Transverse colon (tissue), 4 donors: ENCODE measurements at regions not wholly inside any gene's neighbourhood (a gene's known extent, or its start where the extent isn't known, plus 50 kb on each side); places are given as distances from the start of the nearest gene placed in this dataset.
"Not testable (repeated sequence)": the region's sequence is repeated elsewhere in the genome, so short reads cannot be mapped to it uniquely, and the experiment has no call there.

Source experiments
- DNase-seq: peaks from one replicate; pipeline ENCODE4 v3.0.0-alpha.2; 2019
- H3K27ac ChIP-seq, 4 donors: fragments of 200-600 bp; sonication (generic); 2 replicates each; pipeline ENCODE4 v1.5.1; 2016 to 2018; ENCODE audit warnings: inconsistent platforms in 4 of 4
- H3K27me3 ChIP-seq: fragments of 200-600 bp; sonication (generic); 2 replicates; pipeline ENCODE4 v1.5.1; 2017; ENCODE audit warnings: inconsistent platforms
- H3K36me3 ChIP-seq, 4 donors: fragments of 200-600 bp; sonication (generic); 2 replicates each; pipeline ENCODE4 v1.5.1; 2017 to 2019; ENCODE audit warnings: inconsistent platforms in 4 of 4
- H3K4me1 ChIP-seq, 4 donors: fragments of 200-600 bp; sonication (generic); 2 replicates each; pipeline ENCODE4 v1.5.1; 2017 to 2020; ENCODE audit warnings: inconsistent platforms in 4 of 4
- H3K4me3 ChIP-seq, 4 donors: fragments of 200-600 bp; sonication (generic); 1 replicate in 1 of 4; 2 replicates in 3 of 4; pipeline versions ENCODE4 v1.5.1 to v1.6.1; 2017 to 2019; ENCODE audit warnings: inconsistent platforms in 4 of 4
- H3K9me3 ChIP-seq, 2 donors: fragments of 200-600 bp; sonication (generic); 2 replicates each; pipeline ENCODE4 v1.5.1; 2017 to 2019; ENCODE audit warnings: inconsistent platforms in 2 of 2
- WGBS, 2 donors: methylation state at CpG; one replicate each; pipeline ENCODE4 v1.1.5; 2018; ENCODE audit warnings: low coverage in 1 of 2; 5-methylcytosine and 5-hydroxymethylcytosine counted together
- in situ Hi-C, 4 donors: fragments of 200-750 bp; cut with MboI; loops; one replicate each; pipeline versions ENCODE4 v1.15.0 to v1.15.1; 2017; ENCODE audit warnings: low sequenced_read_pairs in 3 of 4, low pct_ligation_motif_present in 1 of 4, low pct_unique_long_range_greater_than_20kb in 1 of 4
- intact Hi-C: fragments of 100-400 bp; cut with DNase I; formaldehyde crosslinking; loops from one replicate; pipeline ENCODE4 v1.15.1; 2023; ENCODE audit warnings: low total_unique reads

DNA sequence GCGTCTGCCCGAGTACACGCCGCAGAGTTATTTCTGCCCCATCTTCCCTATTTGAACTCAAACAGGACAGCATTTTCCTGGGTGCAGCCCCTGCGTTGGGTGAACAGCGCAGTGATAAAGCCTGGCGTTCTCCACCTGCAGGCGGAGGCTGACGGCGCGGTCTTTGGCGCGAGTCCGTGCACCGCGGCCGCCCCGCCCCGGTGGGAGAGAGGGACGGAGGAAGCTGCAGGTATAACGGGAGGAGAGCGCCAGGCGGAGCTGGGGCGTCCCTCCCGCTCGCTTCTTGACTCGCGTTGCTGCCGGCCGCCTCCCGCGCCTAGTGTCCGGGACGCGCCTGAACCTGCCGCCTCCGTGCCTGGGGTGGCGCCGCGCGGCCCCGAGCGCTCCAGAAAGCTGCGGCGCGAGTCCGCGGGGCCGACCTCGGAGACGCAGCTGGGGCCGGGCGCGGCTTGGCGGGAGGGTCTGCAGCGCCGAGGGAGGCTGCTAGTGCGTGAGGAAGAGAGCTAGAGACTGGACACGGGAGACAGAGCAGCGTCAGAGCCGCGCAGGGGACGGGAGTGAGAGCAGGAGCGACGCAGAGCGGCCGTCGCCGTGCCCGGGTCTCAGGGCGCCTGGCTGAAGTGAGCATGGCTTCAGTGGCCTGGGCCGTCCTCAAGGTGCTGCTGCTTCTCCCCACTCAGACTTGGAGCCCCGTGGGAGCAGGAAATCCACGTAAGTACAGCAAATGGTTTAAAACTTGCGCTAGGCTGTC, 140.7 kb downstream of the SPATA31A7 start:
- H3K36me3 ChIP-seq, in situ Hi-C loops, H3K9me3 ChIP-seq, H3K4me1 ChIP-seq, H3K27ac ChIP-seq, intact Hi-C loops, H3K27me3 ChIP-seq: not testable (repeated sequence)
- WGBS, 2 donors, result 1 to 5% methylated on average over 3 to 24 of the region's 75 CpGs
- DNase-seq, result peak; percentile 8
- H3K4me3 ChIP-seq, result peak overlapping the region in 2 of 4 donors; percentile 17 to 44

DNA sequence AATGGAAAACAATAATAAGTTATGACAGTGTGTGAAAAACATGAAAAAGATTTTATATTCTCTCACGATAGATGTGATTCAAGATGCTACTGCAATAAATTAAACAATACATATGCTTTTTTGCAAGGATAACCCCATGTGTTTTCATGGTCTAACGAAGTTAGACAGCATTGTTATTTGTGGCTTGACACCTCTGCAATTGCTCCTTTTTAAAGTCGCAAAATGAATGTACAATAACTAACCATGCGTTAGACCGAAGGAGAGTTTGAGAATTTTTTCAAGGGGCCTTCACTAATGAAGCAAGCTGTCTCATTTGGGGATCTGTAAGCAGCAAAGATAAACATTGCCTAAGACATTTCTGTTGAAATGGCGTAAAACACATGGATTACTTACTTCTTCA, 167.1 kb downstream of the SPATA31A7 start:
- intact Hi-C loops, result not testable (repeated sequence)

DNA sequence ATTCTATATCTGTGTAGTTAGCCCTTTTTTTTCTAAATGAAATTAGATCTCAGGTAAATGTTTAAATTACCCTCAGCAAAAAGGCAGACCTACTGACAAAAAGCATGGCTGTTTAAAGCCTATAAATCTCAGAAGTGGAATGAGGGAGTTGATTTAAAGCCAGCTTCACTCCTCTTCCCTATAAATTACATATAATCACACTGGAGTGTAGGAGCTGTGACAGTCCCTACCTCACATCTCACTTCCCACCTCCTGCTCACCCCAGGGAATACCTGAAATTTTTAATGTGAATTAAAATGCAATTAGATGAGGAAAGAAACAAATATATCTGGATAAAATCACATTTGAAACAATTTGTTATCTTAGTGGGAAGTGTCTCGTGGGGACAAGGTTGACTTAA, 184.6 kb downstream of the SPATA31A7 start:
- H3K27ac ChIP-seq, H3K4me3 ChIP-seq, H3K36me3 ChIP-seq, H3K27me3 ChIP-seq, in situ Hi-C loops, H3K4me1 ChIP-seq, intact Hi-C loops, H3K9me3 ChIP-seq, DNase-seq: not testable (repeated sequence)
- WGBS, 2 donors, result 36% methylated on average over 1 of the region's 1 CpG; no CpG with 5 or more reads in 1 of the 2 donors

More for the DNA sequence above, 167.1 kb downstream of the SPATA31A7 start:
- H3K27ac ChIP-seq, H3K36me3 ChIP-seq, H3K4me3 ChIP-seq, H3K27me3 ChIP-seq, H3K9me3 ChIP-seq, DNase-seq, in situ Hi-C loops, H3K4me1 ChIP-seq: not testable (repeated sequence)
- whole genome bisulfite sequencing, 2 donors, result 63% methylated on average over 2 of the region's 6 CpGs; no CpG with 5 or more reads in 1 of the 2 donors

DNA sequence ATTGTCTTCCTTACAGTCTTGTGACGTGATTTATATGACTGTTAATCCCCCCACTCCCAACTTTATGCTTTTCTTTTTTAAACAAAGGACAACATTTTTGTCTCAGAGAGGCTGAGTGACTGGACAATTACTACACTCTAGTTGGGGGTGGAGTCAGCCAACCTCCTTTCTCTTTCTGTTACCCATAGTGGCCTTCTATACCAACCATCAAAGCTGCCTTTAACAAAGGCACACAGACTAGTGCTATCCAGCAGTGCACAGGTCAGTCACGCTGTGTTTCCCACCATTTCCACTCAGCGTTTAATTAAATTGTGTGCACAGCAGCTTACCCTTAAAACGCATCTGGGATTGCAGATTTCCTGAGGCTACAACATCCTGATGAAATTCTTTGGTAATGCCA, 186.3 kb downstream of the SPATA31A7 start:
- H3K27me3 ChIP-seq, H3K9me3 ChIP-seq, H3K4me3 ChIP-seq, H3K36me3 ChIP-seq, DNase-seq, in situ Hi-C loops, intact Hi-C loops, H3K4me1 ChIP-seq, H3K27ac ChIP-seq: not testable (repeated sequence)
- no CpG with 5 or more reads among the region's 4 CpGs for WGBS, 2 donors

DNA sequence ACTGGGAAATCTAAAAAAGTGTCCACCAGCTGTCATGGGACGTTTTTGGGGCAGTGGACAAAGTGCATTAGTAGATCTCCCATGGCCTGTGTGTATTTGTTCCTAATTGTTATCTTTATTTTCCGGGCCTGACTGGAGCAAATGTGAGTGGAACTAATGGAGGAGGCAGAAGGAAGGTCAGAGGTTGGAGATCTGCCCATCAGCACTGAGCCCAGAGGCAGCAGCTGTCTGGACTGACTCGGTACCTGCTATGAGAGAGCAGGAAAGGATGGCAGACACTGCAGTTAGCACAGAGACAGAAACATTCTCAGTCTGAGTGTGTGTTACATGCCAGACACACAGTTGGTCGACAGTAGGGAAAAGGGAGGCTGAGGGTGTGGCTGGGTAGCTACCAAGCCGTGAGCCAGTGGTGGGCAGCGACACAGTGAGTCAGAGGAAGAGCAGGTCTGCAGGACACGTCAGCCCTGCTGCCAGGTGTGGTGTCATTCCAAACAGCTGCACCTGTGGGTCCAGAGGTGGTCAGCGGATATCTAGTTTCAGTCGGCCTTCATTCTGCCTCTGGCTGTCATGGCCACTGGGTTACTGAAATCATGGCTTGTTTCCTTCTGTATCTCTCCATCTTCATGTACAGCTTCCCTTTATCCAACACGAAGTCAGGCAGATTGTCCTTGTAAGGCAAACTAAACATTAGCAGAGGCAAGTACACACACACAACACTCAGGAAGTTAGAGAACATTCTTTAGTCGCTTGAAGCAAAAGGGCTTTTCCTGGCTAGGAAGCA, 196.4 kb downstream of the SPATA31A7 start:
- H3K36me3 ChIP-seq, H3K27me3 ChIP-seq, intact Hi-C loops, H3K4me3 ChIP-seq, H3K9me3 ChIP-seq, H3K27ac ChIP-seq, H3K4me1 ChIP-seq, DNase-seq, in situ Hi-C loops: not testable (repeated sequence)
- WGBS, 2 donors, result no CpG with 5 or more reads among the region's 11 CpGs

DNA sequence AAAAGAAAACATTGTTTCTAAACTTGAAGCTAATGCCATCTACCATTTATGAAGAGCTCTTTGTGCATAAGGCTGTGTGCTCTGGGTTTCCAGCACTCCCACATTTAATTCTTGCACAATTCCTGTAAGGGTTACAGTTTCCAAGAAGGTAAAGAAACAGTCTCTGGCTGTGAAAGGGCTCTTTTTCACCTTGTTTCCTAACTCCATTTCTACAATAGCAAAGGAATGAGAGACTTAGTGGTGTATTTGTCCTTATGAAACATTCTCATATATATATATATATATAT, 196.9 kb downstream of the SPATA31A7 start:
- in situ Hi-C loops, H3K4me3 ChIP-seq, H3K27ac ChIP-seq, DNase-seq, H3K9me3 ChIP-seq, H3K27me3 ChIP-seq, intact Hi-C loops, H3K36me3 ChIP-seq, H3K4me1 ChIP-seq: not testable (repeated sequence)

DNA sequence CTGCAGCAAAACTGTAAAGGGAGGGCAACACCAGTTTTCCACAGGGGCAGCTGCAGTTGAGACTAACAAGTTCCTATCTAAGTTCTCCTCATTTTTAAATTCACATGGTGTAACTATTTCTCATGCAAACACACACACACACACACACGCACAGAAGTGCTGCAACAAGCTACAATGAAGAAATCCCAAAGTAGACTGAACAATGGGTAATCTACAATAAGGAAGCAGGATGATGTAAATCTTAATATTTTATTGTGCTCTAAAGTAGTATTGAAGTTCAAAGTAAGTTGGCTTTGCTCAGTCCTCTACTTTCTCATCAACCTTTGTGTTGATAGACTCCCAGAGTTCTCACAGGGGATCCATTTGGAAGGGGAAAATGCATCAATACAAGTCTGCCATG, 212.9 kb downstream of the SPATA31A7 start:
- DNase-seq, H3K27ac ChIP-seq, in situ Hi-C loops, H3K4me3 ChIP-seq, intact Hi-C loops, H3K9me3 ChIP-seq, H3K36me3 ChIP-seq, H3K27me3 ChIP-seq, H3K4me1 ChIP-seq: not testable (repeated sequence)
- WGBS, 2 donors, result no CpG with 5 or more reads among the region's 1 CpG

DNA sequence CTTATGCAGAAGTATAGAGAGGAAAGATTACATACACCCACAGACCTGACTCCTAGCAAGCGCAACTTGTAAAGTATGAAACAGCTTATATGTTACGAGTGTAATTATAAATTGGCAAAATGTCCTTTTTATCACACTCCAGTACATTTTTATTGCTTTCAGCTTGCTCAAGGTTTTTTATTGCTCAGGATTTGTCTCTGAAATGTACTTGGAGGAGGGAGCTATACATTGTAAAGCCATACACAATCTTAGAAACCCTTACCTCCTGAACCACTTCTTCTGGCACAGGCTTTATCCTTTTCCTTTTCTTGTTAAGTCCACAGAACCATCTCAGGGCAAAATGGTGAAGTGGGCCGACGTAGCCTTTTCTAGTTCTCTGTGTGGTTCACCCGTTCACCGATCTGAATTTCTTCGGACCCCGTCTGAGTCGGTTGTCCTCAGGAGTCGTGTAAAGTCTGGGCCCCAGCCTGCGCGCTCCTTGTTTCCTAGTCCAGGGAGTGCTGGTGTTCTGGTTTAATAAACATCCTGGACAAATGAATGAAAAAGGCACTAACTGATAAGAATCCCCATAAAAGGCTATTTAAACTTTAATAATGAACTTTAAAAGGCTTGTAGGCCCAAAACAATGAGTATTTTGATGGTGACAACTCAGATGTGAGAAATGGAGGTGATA, 222.2 kb downstream of the SPATA31A7 start:
- intact Hi-C loops, H3K36me3 ChIP-seq, H3K27ac ChIP-seq, H3K4me1 ChIP-seq, H3K4me3 ChIP-seq, in situ Hi-C loops, H3K27me3 ChIP-seq, H3K9me3 ChIP-seq: not testable (repeated sequence)
- DNase-seq, result peak; percentile 12
- 80% methylated on average over 5 of the region's 12 CpGs; no CpG with 5 or more reads in 1 of the 2 donors for WGBS, 2 donors

DNA sequence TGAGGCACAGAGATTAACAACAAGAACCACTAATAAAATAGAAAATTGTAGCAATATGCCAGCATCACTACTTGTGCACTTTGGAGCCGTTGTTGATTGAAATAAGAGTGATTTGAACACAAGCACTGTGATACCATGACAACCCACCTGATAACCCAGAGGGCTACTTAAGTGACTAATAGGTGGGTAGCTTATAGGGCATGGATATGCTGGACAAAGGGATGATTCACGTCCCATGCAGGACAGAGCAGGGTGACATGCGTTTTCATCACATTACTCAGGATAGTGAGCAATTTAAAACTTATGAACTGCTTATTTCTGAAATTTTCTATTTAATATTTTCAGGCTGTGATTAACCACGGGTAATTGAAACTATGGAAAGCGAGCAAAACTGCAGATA, 222.9 kb downstream of the SPATA31A7 start:
- H3K27me3 ChIP-seq, H3K27ac ChIP-seq, in situ Hi-C loops, H3K4me1 ChIP-seq, H3K9me3 ChIP-seq, H3K4me3 ChIP-seq, H3K36me3 ChIP-seq, DNase-seq, intact Hi-C loops: not testable (repeated sequence)
- 95% methylated on average over 3 of the region's 5 CpGs; no CpG with 5 or more reads in 1 of the 2 donors for whole genome bisulfite sequencing, 2 donors

DNA sequence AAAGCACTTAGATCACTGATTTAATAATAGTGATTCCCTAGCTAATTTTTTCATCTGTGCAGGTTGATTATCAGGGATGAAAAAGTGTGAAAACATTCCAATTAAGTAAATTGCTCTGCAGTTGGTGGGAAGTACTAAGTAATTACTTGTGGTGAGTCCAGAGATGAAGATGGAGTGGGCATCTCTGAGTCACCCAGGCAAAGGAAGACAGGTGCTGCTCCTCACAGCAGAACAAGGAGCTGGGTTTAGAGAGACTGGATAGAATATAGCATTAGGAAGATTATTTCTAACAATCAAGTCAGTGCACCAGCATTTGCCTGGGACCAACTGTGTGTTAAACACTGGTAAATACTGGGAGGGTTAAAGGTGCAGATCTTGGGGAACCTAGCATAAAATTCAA, 228.3 kb downstream of the SPATA31A7 start:
- H3K27ac ChIP-seq, DNase-seq, H3K36me3 ChIP-seq, H3K9me3 ChIP-seq, in situ Hi-C loops, H3K4me1 ChIP-seq, H3K4me3 ChIP-seq, H3K27me3 ChIP-seq, intact Hi-C loops: not testable (repeated sequence)
